Right lobe of liver (tissue), 6 donors: ENCODE measurements at regions not wholly inside any gene's neighbourhood (a gene's known extent, or its start where the extent isn't known, plus 50 kb on each side); places are given as distances from the start of the nearest gene placed in this dataset.

Experiments used
- ATAC-seq, 4 donors: fragments of 200-7000 bp; cut with Tn5 transposase; one replicate each; pipeline ENCODE4 v1.9.1; 2020; ENCODE audit warnings: mild to moderate bottlenecking in 4 of 4, moderate library complexity in 4 of 4
- DNase-seq, 3 donors: peaks; one replicate each; pipeline ENCODE4 v3.0.0-alpha.2; 2020
- H3K27ac ChIP-seq, 3 donors: fragments of 200-600 bp; one replicate each; pipeline ENCODE4 v1.8.0; 2022
- H3K27me3 ChIP-seq, 2 donors: fragments of 200-600 bp; one replicate each; pipeline ENCODE4 v1.8.0; 2022
- H3K36me3 ChIP-seq, 4 donors: fragments of 200-600 bp; sonication (generic) in 1 of 4; one replicate each; pipeline versions ENCODE4 v1.5.1 to v1.8.0; 2017 to 2022; ENCODE audit warnings: control low read depth in 1 of 4
- H3K4me1 ChIP-seq, 4 donors: fragments of 200-600 bp; sonication (generic) in 1 of 4; one replicate each; pipeline versions ENCODE4 v1.5.1 to v1.8.0; 2017 to 2022; ENCODE audit warnings: control low read depth in 1 of 4
- H3K4me3 ChIP-seq, 3 donors: fragments of 200-600 bp; one replicate each; pipeline ENCODE4 v1.8.0; 2022
- H3K9me3 ChIP-seq, 4 donors: fragments of 200-600 bp; sonication (generic) in 1 of 4; one replicate each; pipeline versions ENCODE4 v1.5.1 to v1.8.0; 2017 to 2022; ENCODE audit warnings: control low read depth in 1 of 4
- POLR2A ChIP-seq: fragments of 450-650 bp; IDR thresholded peaks from one replicate; pipeline ENCODE4 v1.6.1; 2017; ENCODE audit warnings: antibody characterized with exemption, mild to moderate bottlenecking
- WGBS: methylation state at CpG from one replicate; pipeline ENCODE4 v1.1.6; 2018; ENCODE audit warnings: low coverage, low lambda C conversion rate; ENCODE audit not compliant: insufficient coverage; ENCODE audit errors: missing lambda C conversion rate; 5-methylcytosine and 5-hydroxymethylcytosine counted together
- intact Hi-C, 2 donors: fragments of 100-400 bp; cut with DNase I; formaldehyde crosslinking; loops; one replicate each; pipeline versions ENCODE4 v1.11.2 to v1.14.1; 2022
- TF ChIP-seq, protein P1 (sequence below), 4 donors: fragments of 200-600 bp in 3 of 4; fragments of 450-650 bp in 1 of 4; IDR thresholded peaks; one replicate each; pipeline versions ENCODE4 v1.5.1 to v1.8.0; 2016 to 2022; ENCODE audit warnings: antibody characterized with exemption in 4 of 4, mild to moderate bottlenecking in 2 of 4
- donor health status: DM: no; HTN: yes; CAD: no.
- donor health status: DM: no; HTN: no; CAD: no.
- donor health status: DM: no; HTN: no; CAD: no.
- donor health status: DM: no; HTN: yes; CAD: no.
- donor health status: DM: no; HTN: yes; CAD: no.

DNA sequence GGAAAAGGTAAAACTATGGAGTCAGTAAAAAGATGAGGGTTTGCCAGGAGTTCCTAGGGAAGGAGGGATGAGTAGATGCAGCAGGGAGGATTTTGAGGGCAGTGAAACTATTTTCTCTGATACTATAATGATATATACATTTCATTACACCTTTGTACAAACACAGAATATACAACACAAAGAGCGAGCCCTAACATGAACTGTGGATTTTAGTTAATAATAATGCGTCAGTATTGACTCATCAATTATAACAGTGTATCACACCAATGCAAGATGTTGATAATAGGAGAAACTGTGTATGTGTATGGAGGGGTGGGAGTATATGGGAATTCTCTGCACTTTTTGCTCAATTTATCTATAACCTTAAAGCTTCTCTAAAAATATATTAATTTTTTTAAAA, 404.3 kb upstream of the NOVA1 start:
- WGBS = 79% methylated on average over 2 of the region's 2 CpGs
- ATAC-seq (no peak), DNase-seq (no peak)
- no peaks in the 10 kb centered on the region for H3K4me1 ChIP-seq
- no peaks in the 10 kb centered on the region for H3K9me3 ChIP-seq
- no peak overlapping the region for H3K27ac ChIP-seq
- H3K4me3 ChIP-seq = no peak overlapping the region
- H3K36me3 ChIP-seq = no peaks in the 10 kb centered on the region
- intact Hi-C loops = no loop called here
- no peaks in the 10 kb centered on the region for H3K27me3 ChIP-seq
- no peak for TF ChIP-seq POLR2A
- TF ChIP-seq, protein P1, sequence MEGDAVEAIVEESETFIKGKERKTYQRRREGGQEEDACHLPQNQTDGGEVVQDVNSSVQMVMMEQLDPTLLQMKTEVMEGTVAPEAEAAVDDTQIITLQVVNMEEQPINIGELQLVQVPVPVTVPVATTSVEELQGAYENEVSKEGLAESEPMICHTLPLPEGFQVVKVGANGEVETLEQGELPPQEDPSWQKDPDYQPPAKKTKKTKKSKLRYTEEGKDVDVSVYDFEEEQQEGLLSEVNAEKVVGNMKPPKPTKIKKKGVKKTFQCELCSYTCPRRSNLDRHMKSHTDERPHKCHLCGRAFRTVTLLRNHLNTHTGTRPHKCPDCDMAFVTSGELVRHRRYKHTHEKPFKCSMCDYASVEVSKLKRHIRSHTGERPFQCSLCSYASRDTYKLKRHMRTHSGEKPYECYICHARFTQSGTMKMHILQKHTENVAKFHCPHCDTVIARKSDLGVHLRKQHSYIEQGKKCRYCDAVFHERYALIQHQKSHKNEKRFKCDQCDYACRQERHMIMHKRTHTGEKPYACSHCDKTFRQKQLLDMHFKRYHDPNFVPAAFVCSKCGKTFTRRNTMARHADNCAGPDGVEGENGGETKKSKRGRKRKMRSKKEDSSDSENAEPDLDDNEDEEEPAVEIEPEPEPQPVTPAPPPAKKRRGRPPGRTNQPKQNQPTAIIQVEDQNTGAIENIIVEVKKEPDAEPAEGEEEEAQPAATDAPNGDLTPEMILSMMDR (IDR thresholded peaks at IDR 0.05) = no peak

DNA sequence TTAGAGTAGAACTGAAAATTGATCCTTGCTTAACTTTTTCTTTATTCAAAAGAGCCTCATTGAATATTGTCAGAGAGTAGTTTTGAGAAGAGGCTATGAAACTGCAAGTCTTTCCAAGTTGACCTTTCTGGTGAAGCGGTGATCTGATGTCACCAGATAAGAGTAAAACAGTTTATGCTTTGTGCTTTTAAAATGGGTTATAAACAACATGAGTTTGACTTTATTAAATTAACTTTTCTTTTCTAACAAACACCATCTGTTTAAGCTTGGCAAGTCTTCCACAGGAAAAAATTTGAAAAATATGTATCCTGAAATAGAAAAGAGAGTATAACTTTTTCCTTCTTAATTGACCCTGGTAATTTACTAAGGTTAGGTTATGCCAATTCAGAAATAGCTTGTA, 408.7 kb upstream of the NOVA1 start:
- TF ChIP-seq, protein P1 (IDR thresholded peaks at IDR 0.05) = no peak
- no peak for TF ChIP-seq POLR2A
- 71% methylated on average over 1 of the region's 1 CpG for WGBS
- intact Hi-C loops = no loop called here
- Histone ChIP-seq H3K36me3 (no peaks in the 10 kb centered on the region), H3K27me3 (no peaks in the 10 kb centered on the region), H3K4me3 (no peak overlapping the region), H3K9me3 (no peaks in the 10 kb centered on the region), H3K27ac (no peak overlapping the region), H3K4me1 (no peaks in the 10 kb centered on the region)
- DNase-seq (no peak), ATAC-seq (no peak)

DNA sequence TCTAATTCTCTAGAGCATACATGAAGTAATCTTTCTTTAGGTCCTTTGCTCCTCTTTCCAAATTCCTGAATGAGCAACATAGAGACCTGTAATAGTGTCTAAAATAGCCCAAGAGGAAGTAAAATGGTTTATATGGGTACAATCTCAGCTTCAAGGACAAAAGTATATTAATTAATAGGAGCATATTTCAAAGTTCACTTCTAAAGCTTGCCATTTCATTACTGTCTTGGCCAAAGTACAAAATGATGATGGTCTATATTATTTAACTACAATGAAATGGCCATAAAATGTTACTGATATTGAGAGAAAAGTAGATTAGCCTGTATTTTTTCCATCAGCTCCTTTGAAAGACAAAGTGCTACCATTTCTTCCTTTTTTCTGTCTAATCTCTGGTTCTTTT, 410.4 kb upstream of the NOVA1 start:
- DNase-seq (no peak), ATAC-seq (no peak)
- no peak overlapping the region for H3K27ac ChIP-seq
- no peaks in the 10 kb centered on the region for H3K4me1 ChIP-seq
- H3K27me3 ChIP-seq = no peaks in the 10 kb centered on the region
- TF ChIP-seq POLR2A = no peak
- TF ChIP-seq, protein P1 (IDR thresholded peaks at IDR 0.05) = no peak
- H3K9me3 ChIP-seq = no peaks in the 10 kb centered on the region
- intact Hi-C loops = no loop called here
- H3K4me3 ChIP-seq = no peak overlapping the region
- H3K36me3 ChIP-seq = no peaks in the 10 kb centered on the region

DNA sequence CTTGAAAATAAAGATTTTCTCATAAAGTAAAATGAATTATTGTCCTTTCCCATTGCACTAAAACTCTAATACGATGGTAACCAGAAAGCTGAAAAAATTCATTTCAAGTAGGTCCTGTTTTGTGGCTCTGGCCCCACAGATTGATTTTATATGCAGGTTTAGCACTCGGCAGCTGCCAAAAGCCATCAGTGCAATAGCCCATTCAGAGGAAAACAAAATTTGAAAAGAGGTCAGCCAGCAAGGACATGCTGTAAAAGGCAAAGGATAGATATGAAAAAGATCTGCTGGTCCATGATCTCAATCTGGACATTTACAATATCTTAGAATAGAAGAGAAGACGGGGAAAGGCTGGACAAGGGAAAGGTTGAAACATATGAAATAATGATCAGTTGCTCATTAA, 414.8 kb upstream of the NOVA1 start:
- Histone ChIP-seq H3K36me3 (no peaks in the 10 kb centered on the region), H3K9me3 (no peaks in the 10 kb centered on the region), H3K27ac (no peak overlapping the region), H3K27me3 (no peaks in the 10 kb centered on the region), H3K4me1 (no peaks in the 10 kb centered on the region), H3K4me3 (no peak overlapping the region)
- WGBS = 30% methylated on average over 3 of the region's 3 CpGs
- TF ChIP-seq POLR2A = no peak
- TF ChIP-seq, protein P1 (IDR thresholded peaks at IDR 0.05) = no peak
- DNase-seq (no peak), ATAC-seq (no peak)
- intact Hi-C loops = no loop called here

DNA sequence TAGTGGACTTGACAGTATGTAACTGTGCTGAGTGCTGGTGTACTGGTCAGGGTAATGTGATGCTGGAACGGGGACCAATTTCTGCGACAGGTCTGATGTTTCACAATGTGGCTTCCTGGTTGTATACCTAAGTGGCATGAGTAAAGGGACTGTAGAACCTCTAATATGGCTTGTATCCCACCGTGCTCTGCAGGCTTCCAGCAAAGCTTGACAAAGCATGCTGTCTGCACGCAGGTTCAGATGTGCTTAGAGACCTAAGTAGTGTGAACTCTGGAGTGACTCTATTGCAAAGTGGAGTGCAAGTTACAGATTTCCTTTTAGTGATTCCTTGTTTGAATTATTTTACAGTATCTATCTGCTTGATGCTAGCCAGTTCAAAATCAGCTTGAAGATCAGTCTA, 415.8 kb upstream of the NOVA1 start:
- Histone ChIP-seq H3K36me3 (no peaks in the 10 kb centered on the region), H3K4me3 (no peak overlapping the region), H3K4me1 (no peaks in the 10 kb centered on the region), H3K27me3 (no peaks in the 10 kb centered on the region), H3K27ac (no peak overlapping the region), H3K9me3 (no peaks in the 10 kb centered on the region)
- DNase-seq = no peak
- 17% methylated on average over 3 of the region's 4 CpGs for WGBS
- no peak for ATAC-seq
- no peak for TF ChIP-seq POLR2A
- TF ChIP-seq, protein P1 (IDR thresholded peaks at IDR 0.05) = no peak
- intact Hi-C loops = no loop called here
